ENCODE measurements at regions not wholly inside any gene's neighbourhood (a gene's known extent, or its start where the extent isn't known, plus 50 kb on each side); places are given as distances from the start of the nearest gene placed in this dataset.

- ATAC-seq (no peak), DNase-seq (no peak)
- Mint-ChIP-seq H3K4me1 (ENCODE audit: low read depth) (peaks cover 36% of the 10 kb centered on the region), H3K36me3 (ENCODE audit: insufficient read depth) (no peaks in the 10 kb centered on the region), H3K9me3 (no peaks in the 10 kb centered on the region), H3K27me3 (ENCODE audit: low read depth) (no peaks in the 10 kb centered on the region), H3K4me3 (no peak overlapping the region)
Observed at GRCh38 chr12:31876568-31877424, 82.4 kb upstream of the RESF1 start.

GRCh38 chr12:31875609-31875964 lies 83.6 kb upstream of the RESF1 start:
- Mint-ChIP-seq H3K9me3 (no peaks in the 10 kb centered on the region), H3K4me1 (ENCODE audit: low read depth) (peaks cover 36% of the 10 kb centered on the region), H3K4me3 (no peak overlapping the region), H3K27me3 (ENCODE audit: low read depth) (no peaks in the 10 kb centered on the region), H3K36me3 (ENCODE audit: insufficient read depth) (no peaks in the 10 kb centered on the region)
- no peak for DNase-seq
- ATAC-seq: no peak

- ATAC-seq: peak; percentile 96 to 98
- no peaks in the 10 kb centered on the region for H3K9me3 Mint-ChIP-seq
Observed at GRCh38 chr12:31874961-31875608, 84.1 kb upstream of the RESF1 start.

GRCh38 chr12:31872831-31873604 lies 86.2 kb upstream of the RESF1 start:
- Mint-ChIP-seq H3K4me1 (ENCODE audit: low read depth) (peaks cover 34% of the 10 kb centered on the region), H3K36me3 (ENCODE audit: insufficient read depth) (no peaks in the 10 kb centered on the region), H3K4me3 (no peak overlapping the region), H3K9me3 (no peaks in the 10 kb centered on the region), H3K27me3 (ENCODE audit: low read depth) (no peaks in the 10 kb centered on the region)
- no peak for DNase-seq
- no peak for ATAC-seq

More at GRCh38 chr12:31874961-31875608, 84.1 kb upstream of the RESF1 start:
- peak; percentile 68 for DNase-seq
- Mint-ChIP-seq H3K4me3 (peak overlapping the region; percentile 36), H3K36me3 (ENCODE audit: insufficient read depth) (no peaks in the 10 kb centered on the region), H3K27me3 (ENCODE audit: low read depth) (no peaks in the 10 kb centered on the region), H3K4me1 (ENCODE audit: low read depth) (peaks cover 36% of the 10 kb centered on the region)

- ATAC-seq: no peak
- peaks cover 22% of the 10 kb centered on the region for H3K4me1 Mint-ChIP-seq (ENCODE audit: low read depth)
- no peaks in the 10 kb centered on the region for H3K27me3 Mint-ChIP-seq (ENCODE audit: low read depth)
- H3K9me3 Mint-ChIP-seq: no peaks in the 10 kb centered on the region
- DNase-seq: no peak
- H3K36me3 Mint-ChIP-seq (ENCODE audit: insufficient read depth): no peaks in the 10 kb centered on the region
- H3K4me3 Mint-ChIP-seq: no peak overlapping the region
Observed at GRCh38 chr12:31869972-31870371, 89.2 kb upstream of the RESF1 start.

GRCh38 chr12:31868965-31869364 lies 90.2 kb upstream of the RESF1 start:
- H3K4me1 Mint-ChIP-seq (ENCODE audit: low read depth): peaks cover 12% of the 10 kb centered on the region
- H3K9me3 Mint-ChIP-seq: no peaks in the 10 kb centered on the region
- no peak for DNase-seq
- no peak overlapping the region for H3K4me3 Mint-ChIP-seq
- ATAC-seq: no peak
- H3K36me3 Mint-ChIP-seq (ENCODE audit: insufficient read depth): no peaks in the 10 kb centered on the region
- no peaks in the 10 kb centered on the region for H3K27me3 Mint-ChIP-seq (ENCODE audit: low read depth)

GRCh38 chr12:31867292-31867691 lies 91.9 kb upstream of the RESF1 start:
- Mint-ChIP-seq H3K4me3 (no peak overlapping the region), H3K36me3 (ENCODE audit: insufficient read depth) (no peaks in the 10 kb centered on the region), H3K27me3 (ENCODE audit: low read depth) (no peaks in the 10 kb centered on the region), H3K9me3 (no peaks in the 10 kb centered on the region), H3K4me1 (ENCODE audit: low read depth) (peaks cover 8% of the 10 kb centered on the region)
- DNase-seq (no peak), ATAC-seq (no peak)

- Mint-ChIP-seq H3K9me3 (no peaks in the 10 kb centered on the region), H3K4me3 (no peak overlapping the region), H3K27me3 (ENCODE audit: low read depth) (no peaks in the 10 kb centered on the region), H3K36me3 (ENCODE audit: insufficient read depth) (no peaks in the 10 kb centered on the region), H3K4me1 (ENCODE audit: low read depth) (peaks cover 10% of the 10 kb centered on the region)
- DNase-seq (no peak), ATAC-seq (no peak)
Observed at GRCh38 chr12:31866523-31866922, 92.7 kb upstream of the RESF1 start.

GRCh38 chr12:31865023-31865422 lies 94.2 kb upstream of the RESF1 start:
- H3K27me3 Mint-ChIP-seq (ENCODE audit: low read depth): no peaks in the 10 kb centered on the region
- H3K4me1 Mint-ChIP-seq (ENCODE audit: low read depth): peaks cover 20% of the 10 kb centered on the region
- H3K4me3 Mint-ChIP-seq: no peak overlapping the region
- ATAC-seq (no peak), DNase-seq (no peak)
- H3K36me3 Mint-ChIP-seq (ENCODE audit: insufficient read depth): no peaks in the 10 kb centered on the region
- no peaks in the 10 kb centered on the region for H3K9me3 Mint-ChIP-seq

GRCh38 chr12:31861360-31861759 lies 97.9 kb upstream of the RESF1 start:
- H3K4me1 Mint-ChIP-seq (ENCODE audit: low read depth): peaks cover 23% of the 10 kb centered on the region
- H3K4me3 Mint-ChIP-seq: no peak overlapping the region
- DNase-seq: no peak
- no peaks in the 10 kb centered on the region for H3K36me3 Mint-ChIP-seq (ENCODE audit: insufficient read depth)
- no peaks in the 10 kb centered on the region for H3K27me3 Mint-ChIP-seq (ENCODE audit: low read depth)
- H3K9me3 Mint-ChIP-seq: no peaks in the 10 kb centered on the region
- no peak for ATAC-seq

GRCh38 chr12:31860401-31860800 lies 98.8 kb upstream of the RESF1 start:
- no peaks in the 10 kb centered on the region for H3K36me3 Mint-ChIP-seq (ENCODE audit: insufficient read depth)
- no peak overlapping the region for H3K4me3 Mint-ChIP-seq
- peaks cover 23% of the 10 kb centered on the region for H3K4me1 Mint-ChIP-seq (ENCODE audit: low read depth)
- DNase-seq (no peak), ATAC-seq (no peak)
- no peaks in the 10 kb centered on the region for H3K9me3 Mint-ChIP-seq
- no peaks in the 10 kb centered on the region for H3K27me3 Mint-ChIP-seq (ENCODE audit: low read depth)

- ATAC-seq: peak; percentile 48 to 53
- Mint-ChIP-seq H3K4me1 (ENCODE audit: low read depth) (peaks cover 23% of the 10 kb centered on the region), H3K36me3 (ENCODE audit: insufficient read depth) (no peaks in the 10 kb centered on the region), H3K4me3 (no peak overlapping the region), H3K27me3 (ENCODE audit: low read depth) (no peaks in the 10 kb centered on the region), H3K9me3 (no peaks in the 10 kb centered on the region)
- DNase-seq: no peak
Observed at GRCh38 chr12:31859232-31859977, 99.8 kb upstream of the RESF1 start.

- Mint-ChIP-seq H3K4me3 (no peak overlapping the region), H3K36me3 (ENCODE audit: insufficient read depth) (no peaks in the 10 kb centered on the region), H3K27me3 (ENCODE audit: low read depth) (no peaks in the 10 kb centered on the region), H3K4me1 (ENCODE audit: low read depth) (peaks cover 16% of the 10 kb centered on the region), H3K9me3 (peaks cover 23% of the 10 kb centered on the region)
- ATAC-seq (no peak), DNase-seq (no peak)
Observed at GRCh38 chr12:31855427-31855826, 103.8 kb upstream of the RESF1 start.

- Mint-ChIP-seq H3K4me1 (ENCODE audit: low read depth) (peaks cover 3% of the 10 kb centered on the region), H3K36me3 (ENCODE audit: insufficient read depth) (no peaks in the 10 kb centered on the region), H3K9me3 (peaks cover 23% of the 10 kb centered on the region), H3K4me3 (no peak overlapping the region), H3K27me3 (ENCODE audit: low read depth) (no peaks in the 10 kb centered on the region)
- ATAC-seq (no peak), DNase-seq (no peak)
Observed at GRCh38 chr12:31853977-31854376, 105.2 kb upstream of the RESF1 start.

Measured in activated T-cell treated with anti-CD3 and anti-CD28 coated beads, Interleukin-2, amount 50 U/mL, for 4 hours (primary cell).